ENCODE measurements at regions not wholly inside any gene's neighbourhood (a gene's known extent, or its start where the extent isn't known, plus 50 kb on each side); places are given as distances from the start of the nearest gene placed in this dataset.

DNA sequence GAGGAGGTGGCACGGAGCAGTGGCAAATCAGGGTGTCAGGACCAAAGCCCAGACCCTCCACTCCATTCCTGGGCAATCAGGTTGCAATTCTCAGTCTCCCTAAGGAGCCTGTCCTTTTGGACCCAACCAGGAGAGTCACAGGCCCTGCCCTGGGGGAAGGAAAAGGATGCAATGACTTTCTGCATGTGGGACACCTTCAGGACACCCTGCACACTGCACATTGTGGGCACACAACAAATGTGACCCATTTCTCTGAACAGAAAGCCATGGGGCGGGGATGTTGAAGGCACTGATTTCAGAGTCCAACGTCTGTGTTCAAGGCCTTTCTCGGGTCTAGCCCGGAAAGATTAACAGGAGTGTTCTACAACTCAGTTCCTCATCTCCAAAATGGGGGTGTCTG, 286.2 kb upstream of the FOXF1 start:
- Histone ChIP-seq H3K27me3 (ENCODE audit: control insufficient read depth in 2 of 2, insufficient read depth in 2 of 2, low read length in 2 of 2) (peaks cover 12 to 16% of the 10 kb centered on the region in 2 experiments), H2AFZ (ENCODE audit: low read depth, low read length) (no peak overlapping the region), H3K4me1 (ENCODE audit: control insufficient read depth, extremely low read depth, insufficient read depth, low read length) (no peaks in the 10 kb centered on the region), H3K9me1 (replicated peaks; ENCODE audit: control insufficient read depth, extremely low read depth, insufficient read depth, low read length) (no peaks in the 10 kb centered on the region), H3K79me2 (ENCODE audit: control insufficient read depth, insufficient read depth, low read length) (no peaks in the 10 kb centered on the region), H3K9me3 (replicated peaks; ENCODE audit: control insufficient read depth, insufficient read depth, low read length) (no peaks in the 10 kb centered on the region), H3K27ac (ENCODE audit: insufficient read depth, low read depth, low read length) (no peak overlapping the region), H3K9ac (replicated peaks; ENCODE audit: extremely low read depth, insufficient read depth, low read length) (no peak overlapping the region), H3K4me3 (replicated peaks in 1 of 3; ENCODE audit: insufficient read depth in 1 of 3, low read depth in 1 of 3, low read length in 3 of 3) (no peak overlapping the region), H4K20me1 (replicated peaks; ENCODE audit: control insufficient read depth, extremely low read depth, insufficient read depth, low read length) (no peaks in the 10 kb centered on the region), H3K4me2 (ENCODE audit: insufficient read depth, low read length) (no peak overlapping the region), H3K36me3 (ENCODE audit: control insufficient read depth in 2 of 2, extremely low read depth in 1 of 2, insufficient read depth in 2 of 2, low read length in 2 of 2) (no peaks in the 10 kb centered on the region)
- BruUV-seq (replicated peaks): no TSS peak
- CTCF ChIA-PET: no interaction called here
- DNase-seq (ENCODE audit: low read depth, low spot score) (no peak), FAIRE-seq (no peak)
- POLR2A ChIA-PET: no interaction called here
- intact Hi-C loops (cut with micrococcal nuclease) (no loop called here), dilution Hi-C loops (cut with MboI; ENCODE audit: extremely low pct_ligation_motif_present, low sequenced_read_pairs) (no loop called here)
- TF ChIP-seq GATA2 (IDR thresholded peaks at IDR 0.05; ENCODE audit: insufficient read depth, insufficient read length, low read depth, low read length) (no peak), EZH2 (IDR thresholded peaks at IDR 0.05; ENCODE audit: borderline replicate concordance, low read depth, low read length, severe bottlenecking) (no peak), POLR2AphosphoS5 (IDR thresholded peaks at IDR 0.05; ENCODE audit: insufficient read depth, low read depth, low read length) (no peak), JUN (IDR thresholded peaks at IDR 0.05; ENCODE audit: borderline replicate concordance, insufficient read depth, insufficient read length, low read depth) (no peak), FOS (IDR thresholded peaks at IDR 0.05; ENCODE audit: borderline replicate concordance, insufficient read depth, low read length) (no peak), POLR2A (IDR thresholded peaks at IDR 0.05; ENCODE audit: low read depth, low read length) (no peak), MYC (IDR thresholded peaks at IDR 0.05; ENCODE audit: low read depth, low read length) (no peak)
- TF ChIP-seq, protein P1, sequence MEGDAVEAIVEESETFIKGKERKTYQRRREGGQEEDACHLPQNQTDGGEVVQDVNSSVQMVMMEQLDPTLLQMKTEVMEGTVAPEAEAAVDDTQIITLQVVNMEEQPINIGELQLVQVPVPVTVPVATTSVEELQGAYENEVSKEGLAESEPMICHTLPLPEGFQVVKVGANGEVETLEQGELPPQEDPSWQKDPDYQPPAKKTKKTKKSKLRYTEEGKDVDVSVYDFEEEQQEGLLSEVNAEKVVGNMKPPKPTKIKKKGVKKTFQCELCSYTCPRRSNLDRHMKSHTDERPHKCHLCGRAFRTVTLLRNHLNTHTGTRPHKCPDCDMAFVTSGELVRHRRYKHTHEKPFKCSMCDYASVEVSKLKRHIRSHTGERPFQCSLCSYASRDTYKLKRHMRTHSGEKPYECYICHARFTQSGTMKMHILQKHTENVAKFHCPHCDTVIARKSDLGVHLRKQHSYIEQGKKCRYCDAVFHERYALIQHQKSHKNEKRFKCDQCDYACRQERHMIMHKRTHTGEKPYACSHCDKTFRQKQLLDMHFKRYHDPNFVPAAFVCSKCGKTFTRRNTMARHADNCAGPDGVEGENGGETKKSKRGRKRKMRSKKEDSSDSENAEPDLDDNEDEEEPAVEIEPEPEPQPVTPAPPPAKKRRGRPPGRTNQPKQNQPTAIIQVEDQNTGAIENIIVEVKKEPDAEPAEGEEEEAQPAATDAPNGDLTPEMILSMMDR (IDR thresholded peaks at IDR 0.05; ENCODE audit: extremely low read depth in 1 of 2, insufficient read depth in 1 of 2, low read depth in 1 of 2, low read length in 2 of 2): no peak
- TF ChIP-seq, protein P2, sequence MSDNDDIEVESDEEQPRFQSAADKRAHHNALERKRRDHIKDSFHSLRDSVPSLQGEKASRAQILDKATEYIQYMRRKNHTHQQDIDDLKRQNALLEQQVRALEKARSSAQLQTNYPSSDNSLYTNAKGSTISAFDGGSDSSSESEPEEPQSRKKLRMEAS (IDR thresholded peaks at IDR 0.05; ENCODE audit: insufficient read depth, insufficient read length): no peak

Measured in endothelial cell of umbilical vein (primary cell).